HUES6 (cell line): ENCODE measurements at regions not wholly inside any gene's neighbourhood (a gene's known extent, or its start where the extent isn't known, plus 50 kb on each side); places are given as distances from the start of the nearest gene placed in this dataset.
A peak's percentile ranks its signal among the peaks of the same experiment; 100 is the strongest.
"Not testable (repeated sequence)": the region's sequence is repeated elsewhere in the genome, so short reads cannot be mapped to it uniquely, and the experiment has no call there.

Source experiments
- H3K27ac ChIP-seq: 2 replicates; pipeline ENCODE4 v1.7.0; 2013; ENCODE audit warnings: low read depth, mild to moderate bottlenecking, low read length, inconsistent platforms
- H3K27me3 ChIP-seq: 2 replicates; pipeline ENCODE4 v1.6.1; 2013; ENCODE audit warnings: low read length; ENCODE audit not compliant: control insufficient read depth, insufficient read depth
- H3K36me3 ChIP-seq: 2 replicates; pipeline ENCODE4 v1.6.1; 2013; ENCODE audit warnings: low read length; ENCODE audit not compliant: control insufficient read depth, insufficient read depth
- H3K4me1 ChIP-seq: 2 replicates; pipeline ENCODE4 v1.6.1; 2013; ENCODE audit warnings: low read length; ENCODE audit not compliant: control insufficient read depth, insufficient read depth
- H3K4me3 ChIP-seq: 2 replicates; pipeline ENCODE4 v1.5.1; 2013; ENCODE audit warnings: low read depth, low read length
- H3K9ac ChIP-seq: one replicate; pipeline ENCODE4 v1.6.1; 2013; ENCODE audit warnings: mild to moderate bottlenecking, low read length
- H3K9me3 ChIP-seq: 2 replicates; pipeline ENCODE4 v1.6.1; 2013; ENCODE audit warnings: low read depth, low read length; ENCODE audit not compliant: control insufficient read depth, insufficient read depth

- H3K27me3 ChIP-seq: no peaks in the 10 kb centered on the region
- no peak overlapping the region for H3K4me3 ChIP-seq
- H3K4me1 ChIP-seq: peaks cover 9% of the 10 kb centered on the region
- H3K36me3 ChIP-seq: no peaks in the 10 kb centered on the region
- peaks cover 8% of the 10 kb centered on the region; the same call in 1 of the 2 replicates for H3K9me3 ChIP-seq
- H3K9ac ChIP-seq: no peak overlapping the region
- H3K27ac ChIP-seq: no peak overlapping the region
These were observed 84.0 kb downstream of the FMO4 start for GRCh38 chr1:171397851-171398469.

GRCh38 chr1:171403393-171403792, 81.9 kb upstream of the PRRC2C start:
- Histone ChIP-seq H3K9me3 (peaks cover 8% of the 10 kb centered on the region; the same call in 1 of the 2 replicates), H3K27me3 (no peaks in the 10 kb centered on the region), H3K4me1 (peaks cover 14% of the 10 kb centered on the region), H3K4me3 (no peak overlapping the region), H3K27ac (no peak overlapping the region; the same call in 1 of the 2 replicates), H3K9ac (no peak overlapping the region), H3K36me3 (no peaks in the 10 kb centered on the region)

- Histone ChIP-seq H3K9me3 (peaks cover under 1% of the 10 kb centered on the region; the same call in 1 of the 2 replicates), H3K36me3 (no peaks in the 10 kb centered on the region), H3K9ac (no peak overlapping the region), H3K27me3 (no peaks in the 10 kb centered on the region), H3K4me1 (peaks cover 14% of the 10 kb centered on the region), H3K4me3 (no peak overlapping the region), H3K27ac (no peak overlapping the region)
These were observed 80.0 kb upstream of the PRRC2C start for GRCh38 chr1:171405391-171405714.

- peaks cover 19% of the 10 kb centered on the region for H3K9me3 ChIP-seq
- H3K9ac ChIP-seq, H3K27me3 ChIP-seq, H3K36me3 ChIP-seq, H3K27ac ChIP-seq, H3K4me1 ChIP-seq, H3K4me3 ChIP-seq: not testable (repeated sequence)
These were observed 71.8 kb upstream of the PRRC2C start for GRCh38 chr1:171413557-171413956.

- H3K9me3 ChIP-seq: peaks cover 19% of the 10 kb centered on the region
- no peak overlapping the region for H3K27ac ChIP-seq
These were observed 66.8 kb upstream of the PRRC2C start for GRCh38 chr1:171418546-171418945.

GRCh38 chr1:171420810-171421209, 64.5 kb upstream of the PRRC2C start:
- peak overlapping the region; percentile 47 for H3K27ac ChIP-seq
- no peaks in the 10 kb centered on the region for H3K27me3 ChIP-seq

More at GRCh38 chr1:171418546-171418945, 66.8 kb upstream of the PRRC2C start:
- H3K27me3 ChIP-seq: no peaks in the 10 kb centered on the region
- H3K4me1 ChIP-seq: peaks cover 27% of the 10 kb centered on the region
- H3K36me3 ChIP-seq: no peaks in the 10 kb centered on the region
- H3K9ac ChIP-seq: no peak overlapping the region
- no peak overlapping the region for H3K4me3 ChIP-seq

GRCh38 chr1:171421413-171422020, 63.8 kb upstream of the PRRC2C start:
- H3K9ac ChIP-seq: peak overlapping the region; percentile 29

More at GRCh38 chr1:171420810-171421209, 64.5 kb upstream of the PRRC2C start:
- Histone ChIP-seq H3K9ac (peak overlapping the region; percentile 42), H3K36me3 (no peaks in the 10 kb centered on the region), H3K4me3 (no peak overlapping the region; the same call in 1 of the 2 replicates), H3K9me3 (peaks cover 8% of the 10 kb centered on the region), H3K4me1 (peaks cover 35% of the 10 kb centered on the region)

GRCh38 chr1:171422511-171422910, 62.8 kb upstream of the PRRC2C start:
- H3K9me3 ChIP-seq: peaks cover 15% of the 10 kb centered on the region
- H3K4me3 ChIP-seq: no peak overlapping the region
- H3K27ac ChIP-seq: no peak overlapping the region
- no peak overlapping the region for H3K9ac ChIP-seq
- H3K27me3 ChIP-seq: no peaks in the 10 kb centered on the region
- peaks cover 35% of the 10 kb centered on the region for H3K4me1 ChIP-seq
- H3K36me3 ChIP-seq: no peaks in the 10 kb centered on the region

More at GRCh38 chr1:171421413-171422020, 63.8 kb upstream of the PRRC2C start:
- Histone ChIP-seq H3K4me1 (peaks cover 35% of the 10 kb centered on the region), H3K36me3 (no peaks in the 10 kb centered on the region), H3K4me3 (no peak overlapping the region), H3K27ac (peak overlapping the region; percentile 47), H3K9me3 (peaks cover 14% of the 10 kb centered on the region), H3K27me3 (no peaks in the 10 kb centered on the region)

GRCh38 chr1:171424494-171424893, 60.8 kb upstream of the PRRC2C start:
- Histone ChIP-seq H3K36me3 (no peaks in the 10 kb centered on the region), H3K4me3 (no peak overlapping the region), H3K27ac (no peak overlapping the region), H3K4me1 (peaks cover 35% of the 10 kb centered on the region), H3K9ac (no peak overlapping the region), H3K27me3 (no peaks in the 10 kb centered on the region), H3K9me3 (peaks cover 33% of the 10 kb centered on the region)

- H3K9me3 ChIP-seq: peaks cover 41% of the 10 kb centered on the region
- no peaks in the 10 kb centered on the region for H3K27me3 ChIP-seq
These were observed 58.7 kb upstream of the PRRC2C start for GRCh38 chr1:171426645-171427044.

GRCh38 chr1:171427852-171428471, 57.4 kb upstream of the PRRC2C start:
- no peaks in the 10 kb centered on the region for H3K27me3 ChIP-seq
- H3K27ac ChIP-seq: no peak overlapping the region
- H3K9me3 ChIP-seq: peaks cover 41% of the 10 kb centered on the region
- no peak overlapping the region for H3K4me3 ChIP-seq
- no peaks in the 10 kb centered on the region for H3K36me3 ChIP-seq
- no peak overlapping the region for H3K9ac ChIP-seq
- H3K4me1 ChIP-seq: peaks cover 19% of the 10 kb centered on the region

More at GRCh38 chr1:171426645-171427044, 58.7 kb upstream of the PRRC2C start:
- Histone ChIP-seq H3K27ac (no peak overlapping the region), H3K36me3 (no peaks in the 10 kb centered on the region), H3K4me3 (no peak overlapping the region), H3K9ac (no peak overlapping the region), H3K4me1 (peaks cover 28% of the 10 kb centered on the region)
